ENCODE measurements at regions not wholly inside any gene's neighbourhood (a gene's known extent, or its start where the extent isn't known, plus 50 kb on each side); places are given as distances from the start of the nearest gene placed in this dataset.

DNA sequence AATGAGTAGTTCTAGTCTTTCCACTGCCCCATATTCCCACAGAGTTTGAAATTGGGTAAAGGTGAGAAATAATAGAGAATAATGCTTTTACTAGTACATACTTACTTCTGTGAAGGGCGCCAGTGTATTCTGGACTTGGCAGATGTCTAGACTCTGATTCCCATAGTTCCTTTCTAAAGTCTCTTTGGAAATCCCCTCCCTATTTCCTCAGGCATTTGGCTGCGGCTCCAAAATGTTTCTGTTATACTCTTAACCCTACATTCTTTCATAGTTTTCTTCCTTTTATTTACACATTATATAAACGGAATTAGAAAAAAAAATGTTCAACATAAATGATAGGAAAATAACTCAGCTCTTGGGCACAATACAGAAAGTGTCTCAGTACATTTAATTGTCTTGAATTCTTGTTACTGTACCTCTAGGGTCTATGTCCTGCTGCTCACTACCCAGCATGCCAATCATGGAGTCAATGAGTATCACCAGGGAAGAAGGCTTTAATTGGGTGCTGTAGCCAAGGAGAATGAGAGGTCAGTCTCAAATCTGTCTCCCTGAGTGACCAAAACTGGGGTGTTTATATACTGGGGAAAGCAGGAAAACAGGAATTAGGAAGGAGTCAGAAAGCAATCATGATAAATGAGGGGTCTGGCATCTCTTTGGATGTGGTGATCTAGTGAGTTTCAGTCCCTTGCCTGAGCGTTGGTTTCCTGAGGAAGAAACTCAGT, 147.8 kb upstream of the MMADHC start:
- TF ChIP-seq ZFX (IDR thresholded peaks at IDR 0.05) (no peak), CTCF (conservative IDR thresholded peaks at IDR 0.05) (no peak)

Data from C4-2B (cell line).